ENCODE measurements at regions not wholly inside any gene's neighbourhood (a gene's known extent, or its start where the extent isn't known, plus 50 kb on each side); places are given as distances from the start of the nearest gene placed in this dataset.

- TF ChIP-seq CTCF (optimal IDR thresholded peaks at IDR 0.05 in 1 of 3, IDR thresholded peaks at IDR 0.05 in 1 of 3, conservative IDR thresholded peaks at IDR 0.05 in 1 of 3; ENCODE audit: extremely low read depth in 1 of 3, insufficient read depth in 2 of 3, low read length in 3 of 3): no peak
- TF ChIP-seq EZH2 (IDR thresholded peaks at IDR 0.05; ENCODE audit: low read length): no peak
These were observed 393.9 kb downstream of the TUSC1 start for GRCh38 chr9:25284365-25284764.
